IMR-90 (cell line): ENCODE measurements at regions not wholly inside any gene's neighbourhood (a gene's known extent, or its start where the extent isn't known, plus 50 kb on each side); places are given as distances from the start of the nearest gene placed in this dataset.

Source experiments
- CEBPB ChIP-seq: IDR thresholded peaks from 2 replicates; pipeline ENCODE4 v1.6.1; 2012; ENCODE audit warnings: low read depth, low read length, improper control_type of control experiment
- CHD1 ChIP-seq: IDR thresholded peaks from 2 replicates; pipeline ENCODE4 v1.6.1; 2012; ENCODE audit warnings: low read depth, low read length, improper control_type of control experiment
- CTCF ChIP-seq: conservative IDR thresholded peaks from 2 replicates; pipeline ENCODE4 v1.5.1; 2012; ENCODE audit warnings: mild to moderate bottlenecking, low read depth, low read length, improper control_type of control experiment
- POLR2A ChIP-seq: IDR thresholded peaks from 2 replicates; pipeline ENCODE4 v1.6.1; 2012; ENCODE audit warnings: mild to moderate bottlenecking, low read depth, low read length

GRCh38 chr1:38644092-38644491 lies 215.5 kb downstream of the RRAGC start:
- TF ChIP-seq CTCF (no peak), CEBPB (no peak), POLR2A (no peak), CHD1 (no peak)
